ENCODE measurements at regions not wholly inside any gene's neighbourhood (a gene's known extent, or its start where the extent isn't known, plus 50 kb on each side); places are given as distances from the start of the nearest gene placed in this dataset.

DNA sequence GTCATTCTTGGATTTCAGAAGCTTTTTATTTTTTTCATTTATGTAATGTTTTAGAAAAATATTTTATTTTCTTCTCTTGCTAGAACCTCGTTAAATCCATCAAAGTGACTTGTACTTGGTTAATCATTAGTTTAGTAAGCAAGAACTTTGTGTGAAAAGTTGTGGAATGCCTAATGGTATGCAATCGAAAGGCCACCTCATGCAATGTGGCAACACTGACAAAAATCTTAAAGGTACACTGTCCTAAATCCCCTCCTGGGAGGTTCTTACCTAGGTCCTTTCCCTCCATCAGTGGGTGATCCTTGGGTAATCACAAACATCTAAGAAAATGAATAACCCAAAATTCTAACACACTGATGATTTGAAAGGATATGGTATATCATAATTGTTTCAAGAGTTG lies 304.2 kb downstream of the DNAH5 start:
- intact Hi-C loops (cut with DNase I): no loop called here
- H3K27me3 ChIP-seq: no peaks in the 10 kb centered on the region
- H3K27ac ChIP-seq: no peak overlapping the region
- no peak for TF ChIP-seq CTCF (IDR thresholded peaks at IDR 0.05)
- H3K36me3 ChIP-seq: no peaks in the 10 kb centered on the region
- no peaks in the 10 kb centered on the region for H3K9me3 ChIP-seq
- no peak overlapping the region for H3K9ac ChIP-seq (ENCODE audit: low read depth in 2 of 2, low read length in 2 of 2)
- DNase-seq: no peak
- no peaks in the 10 kb centered on the region for H3K4me1 ChIP-seq
- H3K4me3 ChIP-seq: no peak overlapping the region

- TF ChIP-seq CTCF (IDR thresholded peaks at IDR 0.05): no peak
- Histone ChIP-seq H3K27me3 (no peaks in the 10 kb centered on the region), H3K9me3 (no peaks in the 10 kb centered on the region), H3K4me3 (no peak overlapping the region), H3K4me1 (no peaks in the 10 kb centered on the region), H3K9ac (ENCODE audit: low read depth in 2 of 2, low read length in 2 of 2) (no peak overlapping the region), H3K36me3 (no peaks in the 10 kb centered on the region), H3K27ac (no peak overlapping the region)
- intact Hi-C loops (cut with DNase I): no loop called here
- DNase-seq: no peak
Measured at GRCh38 chr5:13632676-13633075, 311.8 kb downstream of the DNAH5 start.

DNA sequence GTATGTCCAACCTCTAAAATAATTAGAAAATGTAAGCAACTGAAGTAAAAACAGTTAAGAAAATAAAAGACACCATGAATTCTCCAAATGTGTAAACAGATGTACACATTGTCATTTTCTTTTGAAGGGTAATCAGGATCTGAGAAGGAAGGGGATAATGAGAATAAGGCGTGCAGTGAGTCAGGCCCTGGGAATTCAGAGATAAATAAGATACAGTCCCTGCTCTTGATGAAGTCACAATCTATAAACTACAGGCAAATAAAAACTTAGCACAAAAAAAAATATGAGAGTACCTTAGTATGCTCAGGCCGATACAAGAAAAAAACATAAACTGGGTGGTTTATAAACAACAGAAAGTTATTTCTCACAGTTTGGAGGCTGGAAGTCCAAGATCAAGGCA lies 315.3 kb downstream of the DNAH5 start:
- H3K27ac ChIP-seq: no peak overlapping the region
- H3K4me3 ChIP-seq: no peak overlapping the region
- no peaks in the 10 kb centered on the region for H3K27me3 ChIP-seq
- no peaks in the 10 kb centered on the region for H3K4me1 ChIP-seq
- TF ChIP-seq CTCF (IDR thresholded peaks at IDR 0.05): no peak
- no peaks in the 10 kb centered on the region for H3K36me3 ChIP-seq
- no peak overlapping the region for H3K9ac ChIP-seq (ENCODE audit: low read depth in 2 of 2, low read length in 2 of 2)
- DNase-seq: no peak
- intact Hi-C loops (cut with DNase I): no loop called here
- no peaks in the 10 kb centered on the region for H3K9me3 ChIP-seq

GRCh38 chr5:13627673-13628454 lies 316.6 kb downstream of the DNAH5 start:
- no peak overlapping the region for H3K9ac ChIP-seq (ENCODE audit: low read depth in 2 of 2, low read length in 2 of 2)
- DNase-seq: no peak
- H3K4me3 ChIP-seq: no peak overlapping the region
- no peak for TF ChIP-seq CTCF (IDR thresholded peaks at IDR 0.05)
- intact Hi-C loops (cut with DNase I): no loop called here
- H3K27ac ChIP-seq: no peak overlapping the region
- H3K27me3 ChIP-seq: no peaks in the 10 kb centered on the region
- H3K4me1 ChIP-seq: no peaks in the 10 kb centered on the region
- no peaks in the 10 kb centered on the region for H3K9me3 ChIP-seq
- no peaks in the 10 kb centered on the region for H3K36me3 ChIP-seq

- no peaks in the 10 kb centered on the region for H3K4me1 ChIP-seq
- DNase-seq: no peak
- H3K9ac ChIP-seq (ENCODE audit: low read depth in 2 of 2, low read length in 2 of 2): no peak overlapping the region
- TF ChIP-seq CTCF (IDR thresholded peaks at IDR 0.05): no peak
- no peaks in the 10 kb centered on the region for H3K27me3 ChIP-seq
- H3K4me3 ChIP-seq: no peak overlapping the region
- H3K36me3 ChIP-seq: no peaks in the 10 kb centered on the region
- H3K9me3 ChIP-seq: no peaks in the 10 kb centered on the region
- H3K27ac ChIP-seq: no peak overlapping the region
- intact Hi-C loops (cut with DNase I): no loop called here
Measured at GRCh38 chr5:13625616-13626198, 318.8 kb downstream of the DNAH5 start.

Data from colonic mucosa (tissue), 4 donors.